ENCODE measurements at regions not wholly inside any gene's neighbourhood (a gene's known extent, or its start where the extent isn't known, plus 50 kb on each side); places are given as distances from the start of the nearest gene placed in this dataset.

- TF ChIP-seq, protein P1, sequence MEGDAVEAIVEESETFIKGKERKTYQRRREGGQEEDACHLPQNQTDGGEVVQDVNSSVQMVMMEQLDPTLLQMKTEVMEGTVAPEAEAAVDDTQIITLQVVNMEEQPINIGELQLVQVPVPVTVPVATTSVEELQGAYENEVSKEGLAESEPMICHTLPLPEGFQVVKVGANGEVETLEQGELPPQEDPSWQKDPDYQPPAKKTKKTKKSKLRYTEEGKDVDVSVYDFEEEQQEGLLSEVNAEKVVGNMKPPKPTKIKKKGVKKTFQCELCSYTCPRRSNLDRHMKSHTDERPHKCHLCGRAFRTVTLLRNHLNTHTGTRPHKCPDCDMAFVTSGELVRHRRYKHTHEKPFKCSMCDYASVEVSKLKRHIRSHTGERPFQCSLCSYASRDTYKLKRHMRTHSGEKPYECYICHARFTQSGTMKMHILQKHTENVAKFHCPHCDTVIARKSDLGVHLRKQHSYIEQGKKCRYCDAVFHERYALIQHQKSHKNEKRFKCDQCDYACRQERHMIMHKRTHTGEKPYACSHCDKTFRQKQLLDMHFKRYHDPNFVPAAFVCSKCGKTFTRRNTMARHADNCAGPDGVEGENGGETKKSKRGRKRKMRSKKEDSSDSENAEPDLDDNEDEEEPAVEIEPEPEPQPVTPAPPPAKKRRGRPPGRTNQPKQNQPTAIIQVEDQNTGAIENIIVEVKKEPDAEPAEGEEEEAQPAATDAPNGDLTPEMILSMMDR (IDR thresholded peaks at IDR 0.05; ENCODE audit: control extremely low read depth, extremely low read depth, low read depth, missing control alignments) = no peak
- CTCF ChIA-PET = no interaction called here
- no peak for DNase-seq (ENCODE audit: extremely low spot score)
- POLR2A ChIA-PET = no interaction called here
Measured at GRCh38 chr13:65460136-65460535, 1770.0 kb downstream of the PCDH9 start.

DNA sequence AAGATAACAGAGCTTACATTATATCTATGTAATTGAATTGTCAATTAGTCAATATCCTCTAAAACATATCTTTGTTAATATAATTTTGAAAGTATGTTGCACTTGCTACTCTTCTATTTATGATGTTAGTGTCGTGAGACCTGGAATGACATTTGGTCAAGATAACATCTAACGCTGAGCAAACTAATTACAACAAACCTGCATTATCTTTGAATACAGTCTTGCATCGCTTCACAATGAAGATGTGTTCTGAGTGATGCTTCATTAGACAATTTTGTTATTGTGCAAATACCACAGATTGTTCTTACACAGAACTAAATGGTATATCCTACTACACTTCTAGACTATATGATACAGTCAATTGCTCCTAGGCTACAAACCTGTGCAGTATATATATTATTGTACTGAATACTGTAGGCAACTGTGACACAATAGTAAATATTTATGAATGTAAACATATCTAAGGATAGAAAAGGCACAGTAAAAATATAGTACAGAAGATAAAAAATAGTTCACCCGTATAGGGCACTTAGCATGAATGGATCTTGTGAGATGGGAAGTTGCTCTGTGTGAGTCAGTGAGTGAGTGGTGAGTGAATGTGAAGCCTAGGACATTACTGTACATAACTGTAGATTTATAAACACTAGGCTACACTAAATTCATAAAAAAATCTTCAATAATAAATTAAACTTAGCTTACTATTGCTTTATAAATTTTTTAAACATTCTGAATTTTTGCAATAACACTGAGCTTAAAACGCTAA is 1773.8 kb downstream of the PCDH9 start:
- ChIA-PET POLR2A (no interaction called here), CTCF (interaction anchor here (0.9 kb wide), 1 partner anchor 21 kb away, joined by 3 read pairs; no protein-coding TSS in a partner anchor)
- DNase-seq (ENCODE audit: extremely low spot score) = no peak
- TF ChIP-seq, protein P1 (IDR thresholded peaks at IDR 0.05; ENCODE audit: control extremely low read depth, extremely low read depth, low read depth, missing control alignments) = no peak

DNA sequence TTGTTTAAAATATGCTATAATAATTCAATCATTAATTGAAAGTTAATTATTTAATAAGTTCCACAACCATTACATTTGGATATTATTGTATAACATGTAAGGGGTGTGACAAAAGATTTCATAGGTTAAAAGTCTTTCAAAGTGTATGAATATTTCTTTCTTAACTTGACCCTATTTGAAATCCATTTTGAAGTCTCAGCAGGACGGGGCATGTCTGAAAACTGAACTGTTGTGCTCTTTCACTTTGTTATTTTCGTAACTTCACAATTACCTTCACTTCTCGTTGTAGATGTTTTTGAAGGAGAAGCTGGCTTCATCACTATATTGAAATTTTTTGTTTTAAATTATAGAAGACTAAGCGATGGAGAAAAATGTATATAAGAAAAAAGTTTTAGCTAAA is 1775.7 kb downstream of the PCDH9 start:
- DNase-seq (ENCODE audit: extremely low spot score) = no peak
- TF ChIP-seq, protein P1 (IDR thresholded peaks at IDR 0.05; ENCODE audit: control extremely low read depth, extremely low read depth, low read depth, missing control alignments) = no peak
- ChIA-PET POLR2A (no interaction called here), CTCF (no interaction called here)

GRCh38 chr13:65453982-65454381 is 1776.2 kb downstream of the PCDH9 start:
- TF ChIP-seq, protein P1 (IDR thresholded peaks at IDR 0.05; ENCODE audit: control extremely low read depth, extremely low read depth, low read depth, missing control alignments) = no peak
- no peak for DNase-seq (ENCODE audit: extremely low spot score)
- CTCF ChIA-PET = no interaction called here
- POLR2A ChIA-PET = no interaction called here

GRCh38 chr13:65445340-65445739 is 1784.8 kb downstream of the PCDH9 start:
- POLR2A ChIA-PET = no interaction called here
- CTCF ChIA-PET = no interaction called here
- TF ChIP-seq, protein P1 (IDR thresholded peaks at IDR 0.05; ENCODE audit: control extremely low read depth, extremely low read depth, low read depth, missing control alignments) = no peak
- DNase-seq (ENCODE audit: extremely low spot score) = no peak

GRCh38 chr13:65435590-65435989 is 1794.5 kb downstream of the PCDH9 start:
- ChIA-PET CTCF (interaction anchor here (0.8 to 1.6 kb wide), 4 partner anchors 9 to 21 kb away, joined by 3 read pairs; no protein-coding TSS in a partner anchor), POLR2A (no interaction called here)
- TF ChIP-seq, protein P1 (IDR thresholded peaks at IDR 0.05; ENCODE audit: control extremely low read depth, extremely low read depth, low read depth, missing control alignments) = no peak
- DNase-seq (ENCODE audit: extremely low spot score) = no peak
